H1 (cell line): ENCODE measurements at regions not wholly inside any gene's neighbourhood (a gene's known extent, or its start where the extent isn't known, plus 50 kb on each side); places are given as distances from the start of the nearest gene placed in this dataset.

Experiments
- GABPA ChIP-seq: IDR thresholded peaks from 2 replicates; pipeline ENCODE4 v1.6.1; 2011; ENCODE audit warnings: mild to moderate bottlenecking, low read length, moderate library complexity, borderline replicate concordance; ENCODE audit not compliant: insufficient read depth
- JUN ChIP-seq: IDR thresholded peaks from 2 replicates; pipeline ENCODE4 v1.6.1; 2011; ENCODE audit warnings: low read depth, mild to moderate bottlenecking, improper control_type of control experiment, low read length

DNA sequence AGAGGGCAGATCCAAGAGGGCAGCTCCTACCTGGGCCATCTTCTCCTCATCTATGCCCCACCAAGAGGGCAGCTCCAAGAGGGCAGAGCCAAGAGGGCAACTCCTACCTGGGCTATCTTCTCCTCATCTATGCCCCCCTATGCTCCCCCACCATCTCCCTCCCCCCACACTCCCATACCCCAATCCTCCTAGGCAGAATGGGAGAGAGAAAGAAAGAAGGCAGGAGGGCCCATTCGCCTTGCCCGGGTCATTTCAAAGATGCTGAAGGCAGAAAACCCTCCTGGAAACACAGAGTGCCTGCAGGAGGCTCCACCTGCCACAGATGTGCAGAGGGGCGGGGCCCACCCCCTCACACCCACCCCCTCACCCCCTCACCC, 78.5 kb downstream of the BUD13 start (continued):
- TF ChIP-seq GABPA = no peak
- no peak for TF ChIP-seq JUN
